ENCODE measurements at regions not wholly inside any gene's neighbourhood (a gene's known extent, or its start where the extent isn't known, plus 50 kb on each side); places are given as distances from the start of the nearest gene placed in this dataset.

- TF ChIP-seq ATF2 (IDR thresholded peaks at IDR 0.05; ENCODE audit: low read length) (no peak), BCL11A (IDR thresholded peaks at IDR 0.05; ENCODE audit: low read depth in 2 of 2, low read length in 2 of 2) (no peak), HDAC2 (IDR thresholded peaks at IDR 0.05; ENCODE audit: borderline replicate concordance in 1 of 2, low read depth in 2 of 2, low read length in 2 of 2) (no peak), CHD2 (IDR thresholded peaks at IDR 0.05; ENCODE audit: low read length) (no peak), TBP (IDR thresholded peaks at IDR 0.05; ENCODE audit: low read depth, low read length) (no peak)
These were observed 655.8 kb downstream of the PCDH7 start (continued) for GRCh38 chr4:31375936-31376335.
